Calu3 (cell line): ENCODE measurements at regions not wholly inside any gene's neighbourhood (a gene's known extent, or its start where the extent isn't known, plus 50 kb on each side); places are given as distances from the start of the nearest gene placed in this dataset.

Experiments used
- BruUV-seq: library from RNA; stranded (reverse); fragments of 400-500 nt; replicated peaks from 2 replicates; lab custom pipeline; 2021; lab: Mats Ljungman, UMichigan
- CTCF ChIA-PET: fragments of 300-600 bp; sonication (Branson Sonifier 250); formaldehyde crosslinking; loops from one replicate; lab custom pipeline; 2022; ENCODE audit warnings: antibody characterized with exemption; lab: Charles Lee
- DNase-seq: peaks from one replicate; pipeline ENCODE4 v3.0.0; 2022
- H3K27ac Mint-ChIP-seq: one replicate; pipeline ENCODE4 v1.8.0; 2022; ENCODE audit warnings: mixed read lengths; ENCODE audit not compliant: unreplicated experiment
- H3K27me3 Mint-ChIP-seq: one replicate; pipeline ENCODE4 v1.8.0; 2022; ENCODE audit warnings: mixed read lengths; ENCODE audit not compliant: unreplicated experiment
- H3K36me3 Mint-ChIP-seq: one replicate; pipeline ENCODE4 v1.8.0; 2022; ENCODE audit warnings: mild to moderate bottlenecking, moderate library complexity, mixed read lengths; ENCODE audit not compliant: insufficient read depth, unreplicated experiment
- H3K4me1 Mint-ChIP-seq: one replicate; pipeline ENCODE4 v1.8.0; 2022; ENCODE audit warnings: mild to moderate bottlenecking, low read depth, mixed read lengths; ENCODE audit not compliant: unreplicated experiment
- H3K4me3 Mint-ChIP-seq: one replicate; pipeline ENCODE4 v1.8.0; 2022; ENCODE audit warnings: mild to moderate bottlenecking, low read depth, moderate library complexity, mixed read lengths; ENCODE audit not compliant: unreplicated experiment
- H3K9me3 Mint-ChIP-seq: one replicate; pipeline ENCODE4 v1.8.0; 2022; ENCODE audit warnings: low read depth, mixed read lengths; ENCODE audit not compliant: unreplicated experiment
- intact Hi-C: fragments of 100-400 bp; cut with micrococcal nuclease; formaldehyde crosslinking; loops from one replicate; pipeline ENCODE4 v1.10.0; 2022; ENCODE audit not compliant: unreplicated experiment
- TF ChIP-seq, protein P1 (sequence below): fragments of 200-600 bp; IDR thresholded peaks from one replicate; pipeline ENCODE4 v1.8.0; 2022; ENCODE audit warnings: antibody characterized with exemption; ENCODE audit not compliant: unreplicated experiment

- no peak for DNase-seq
- CTCF ChIA-PET = interaction anchor here (1.2 to 1.6 kb wide), 3 partner anchors 27 to 87 kb away, joined by 3 to 5 read pairs (median 3); no protein-coding TSS in a partner anchor
- intact Hi-C loops = no loop called here
- H3K36me3 Mint-ChIP-seq = peaks cover 4% of the 10 kb centered on the region
- no peaks in the 10 kb centered on the region for H3K27me3 Mint-ChIP-seq
- TF ChIP-seq, protein P1, sequence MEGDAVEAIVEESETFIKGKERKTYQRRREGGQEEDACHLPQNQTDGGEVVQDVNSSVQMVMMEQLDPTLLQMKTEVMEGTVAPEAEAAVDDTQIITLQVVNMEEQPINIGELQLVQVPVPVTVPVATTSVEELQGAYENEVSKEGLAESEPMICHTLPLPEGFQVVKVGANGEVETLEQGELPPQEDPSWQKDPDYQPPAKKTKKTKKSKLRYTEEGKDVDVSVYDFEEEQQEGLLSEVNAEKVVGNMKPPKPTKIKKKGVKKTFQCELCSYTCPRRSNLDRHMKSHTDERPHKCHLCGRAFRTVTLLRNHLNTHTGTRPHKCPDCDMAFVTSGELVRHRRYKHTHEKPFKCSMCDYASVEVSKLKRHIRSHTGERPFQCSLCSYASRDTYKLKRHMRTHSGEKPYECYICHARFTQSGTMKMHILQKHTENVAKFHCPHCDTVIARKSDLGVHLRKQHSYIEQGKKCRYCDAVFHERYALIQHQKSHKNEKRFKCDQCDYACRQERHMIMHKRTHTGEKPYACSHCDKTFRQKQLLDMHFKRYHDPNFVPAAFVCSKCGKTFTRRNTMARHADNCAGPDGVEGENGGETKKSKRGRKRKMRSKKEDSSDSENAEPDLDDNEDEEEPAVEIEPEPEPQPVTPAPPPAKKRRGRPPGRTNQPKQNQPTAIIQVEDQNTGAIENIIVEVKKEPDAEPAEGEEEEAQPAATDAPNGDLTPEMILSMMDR = no peak
- H3K4me3 Mint-ChIP-seq = no peak overlapping the region
- H3K27ac Mint-ChIP-seq = no peak overlapping the region
- no peaks in the 10 kb centered on the region for H3K9me3 Mint-ChIP-seq
- peaks cover 21% of the 10 kb centered on the region for H3K4me1 Mint-ChIP-seq
- BruUV-seq = no TSS peak
Measured at GRCh38 chr2:45242161-45242741, 233.0 kb upstream of the SIX2 start.

DNA sequence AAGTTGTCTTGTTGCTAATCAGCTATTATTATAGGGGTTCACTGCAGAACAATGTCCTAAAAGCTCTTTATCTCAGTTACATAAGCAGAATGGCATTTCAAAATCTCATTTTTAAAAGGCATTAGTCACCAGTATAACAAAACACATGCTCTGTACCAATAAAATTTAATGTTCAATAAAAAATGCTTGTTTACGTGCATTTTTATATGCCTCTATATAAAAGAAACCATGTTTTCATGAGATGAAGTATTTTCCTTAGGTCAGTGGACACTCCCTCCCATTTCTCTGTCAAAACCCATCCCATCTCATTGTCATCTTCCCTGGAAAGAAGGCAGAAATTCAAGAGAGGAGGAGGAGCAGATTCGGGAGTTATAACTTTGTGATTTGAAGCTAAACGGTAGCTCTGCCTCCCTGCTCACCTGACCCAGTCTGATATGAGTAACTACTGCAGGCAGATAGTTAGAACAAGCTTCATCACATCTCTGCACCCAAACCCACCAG lies 231.9 kb upstream of the SIX2 start:
- Mint-ChIP-seq H3K4me3 (no peak overlapping the region), H3K36me3 (peaks cover 4% of the 10 kb centered on the region), H3K27ac (no peak overlapping the region), H3K4me1 (peaks cover 21% of the 10 kb centered on the region), H3K27me3 (no peaks in the 10 kb centered on the region), H3K9me3 (no peaks in the 10 kb centered on the region)
- DNase-seq = no peak
- intact Hi-C loops = no loop called here
- TF ChIP-seq, protein P1 = no peak
- CTCF ChIA-PET = interaction anchor here (0.7 to 1.6 kb wide), 4 partner anchors 28 to 113 kb away, joined by 3 to 5 read pairs (median 3); no protein-coding TSS in a partner anchor
- no TSS peak for BruUV-seq

GRCh38 chr2:45237850-45238542 lies 228.7 kb upstream of the SIX2 start:
- DNase-seq = peak; percentile 59
- intact Hi-C loops = no loop called here
- CTCF ChIA-PET = interaction anchor here (0.5 to 1.3 kb wide), 5 partner anchors 11 to 221 kb away, joined by 3 to 4 read pairs (median 3); no protein-coding TSS in a partner anchor
- H3K27me3 Mint-ChIP-seq = no peaks in the 10 kb centered on the region
- peaks cover 21% of the 10 kb centered on the region for H3K4me1 Mint-ChIP-seq
- H3K27ac Mint-ChIP-seq = peak overlapping the region; percentile 54
- no peaks in the 10 kb centered on the region for H3K9me3 Mint-ChIP-seq
- H3K4me3 Mint-ChIP-seq = no peak overlapping the region
- TF ChIP-seq, protein P1 = no peak
- no TSS peak for BruUV-seq
- peaks cover 4% of the 10 kb centered on the region for H3K36me3 Mint-ChIP-seq

GRCh38 chr2:45237128-45237527 lies 227.9 kb upstream of the SIX2 start:
- H3K27me3 Mint-ChIP-seq = no peaks in the 10 kb centered on the region
- no TSS peak for BruUV-seq
- peaks cover 4% of the 10 kb centered on the region for H3K36me3 Mint-ChIP-seq
- peaks cover 21% of the 10 kb centered on the region for H3K4me1 Mint-ChIP-seq
- TF ChIP-seq, protein P1 = no peak
- H3K27ac Mint-ChIP-seq = no peak overlapping the region
- CTCF ChIA-PET = no interaction called here
- DNase-seq = no peak
- intact Hi-C loops = no loop called here
- no peak overlapping the region for H3K4me3 Mint-ChIP-seq
- H3K9me3 Mint-ChIP-seq = no peaks in the 10 kb centered on the region
